ENCODE measurements at regions not wholly inside any gene's neighbourhood (a gene's known extent, or its start where the extent isn't known, plus 50 kb on each side); places are given as distances from the start of the nearest gene placed in this dataset.

DNA sequence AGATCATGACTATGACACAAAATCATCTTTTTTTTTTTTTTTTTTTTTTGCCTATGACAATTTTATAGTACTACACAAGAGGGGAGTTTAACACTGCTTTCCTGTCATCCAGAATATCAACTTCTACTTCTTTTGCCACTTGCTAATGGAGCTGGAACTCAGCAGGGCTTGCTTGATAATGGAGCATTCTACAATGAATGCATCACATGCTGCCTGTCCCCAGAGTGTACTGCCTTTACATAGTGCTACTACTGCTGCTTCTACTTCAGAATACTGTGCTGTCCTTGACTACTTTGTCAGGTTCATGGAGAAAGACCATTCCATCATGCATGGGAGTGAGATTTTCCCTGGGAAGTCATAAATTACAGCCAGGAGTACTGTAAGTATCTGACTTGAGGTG lies 338.6 kb upstream of the SEMA3A start:
- TF ChIP-seq, protein P1, sequence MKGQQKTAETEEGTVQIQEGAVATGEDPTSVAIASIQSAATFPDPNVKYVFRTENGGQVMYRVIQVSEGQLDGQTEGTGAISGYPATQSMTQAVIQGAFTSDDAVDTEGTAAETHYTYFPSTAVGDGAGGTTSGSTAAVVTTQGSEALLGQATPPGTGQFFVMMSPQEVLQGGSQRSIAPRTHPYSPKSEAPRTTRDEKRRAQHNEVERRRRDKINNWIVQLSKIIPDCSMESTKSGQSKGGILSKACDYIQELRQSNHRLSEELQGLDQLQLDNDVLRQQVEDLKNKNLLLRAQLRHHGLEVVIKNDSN (IDR thresholded peaks at IDR 0.05; ENCODE audit: borderline replicate concordance, low read depth) = no peak
- no peak for TF ChIP-seq TEAD4 (IDR thresholded peaks at IDR 0.05; ENCODE audit: borderline replicate concordance, insufficient read depth)
